T-helper 1 cell treated with Interleukin-12 subunit alpha and Interleukin-12 subunit beta and Interleukin-4 antibody, amounts not matched to agents 30 μg/mL and 1 μg/mL, for 36 hours (primary cell): ENCODE measurements at regions not wholly inside any gene's neighbourhood (a gene's known extent, or its start where the extent isn't known, plus 50 kb on each side); places are given as distances from the start of the nearest gene placed in this dataset.
"Not testable (repeated sequence)": the region's sequence is repeated elsewhere in the genome, so short reads cannot be mapped to it uniquely, and the experiment has no call there.

Experiments
- H3K27ac Mint-ChIP-seq: one replicate; pipeline ENCODE4 v1.8.0; 2021; ENCODE audit warnings: mild to moderate bottlenecking, mixed read lengths
- H3K27me3 Mint-ChIP-seq: one replicate; pipeline ENCODE4 v1.8.0; 2021; ENCODE audit warnings: low read depth, mixed read lengths
- H3K36me3 Mint-ChIP-seq: one replicate; pipeline ENCODE4 v1.8.0; 2021; ENCODE audit warnings: low read depth, mixed read lengths
- H3K4me1 Mint-ChIP-seq: one replicate; pipeline ENCODE4 v1.8.0; 2021; ENCODE audit warnings: low read depth, mixed read lengths
- H3K4me3 Mint-ChIP-seq: one replicate; pipeline ENCODE4 v1.8.0; 2021; ENCODE audit warnings: mild to moderate bottlenecking, moderate library complexity, mixed read lengths
- H3K9me3 Mint-ChIP-seq: one replicate; pipeline ENCODE4 v1.8.0; 2021; ENCODE audit warnings: mixed read lengths

- Mint-ChIP-seq H3K36me3 (no peaks in the 10 kb centered on the region), H3K27me3 (no peaks in the 10 kb centered on the region), H3K4me1 (no peaks in the 10 kb centered on the region), H3K9me3 (peaks cover 68% of the 10 kb centered on the region), H3K27ac (no peak overlapping the region), H3K4me3 (no peak overlapping the region)
Observed at GRCh38 chr12:34604227-34604626, 581.9 kb downstream of the ALG10 start.

DNA sequence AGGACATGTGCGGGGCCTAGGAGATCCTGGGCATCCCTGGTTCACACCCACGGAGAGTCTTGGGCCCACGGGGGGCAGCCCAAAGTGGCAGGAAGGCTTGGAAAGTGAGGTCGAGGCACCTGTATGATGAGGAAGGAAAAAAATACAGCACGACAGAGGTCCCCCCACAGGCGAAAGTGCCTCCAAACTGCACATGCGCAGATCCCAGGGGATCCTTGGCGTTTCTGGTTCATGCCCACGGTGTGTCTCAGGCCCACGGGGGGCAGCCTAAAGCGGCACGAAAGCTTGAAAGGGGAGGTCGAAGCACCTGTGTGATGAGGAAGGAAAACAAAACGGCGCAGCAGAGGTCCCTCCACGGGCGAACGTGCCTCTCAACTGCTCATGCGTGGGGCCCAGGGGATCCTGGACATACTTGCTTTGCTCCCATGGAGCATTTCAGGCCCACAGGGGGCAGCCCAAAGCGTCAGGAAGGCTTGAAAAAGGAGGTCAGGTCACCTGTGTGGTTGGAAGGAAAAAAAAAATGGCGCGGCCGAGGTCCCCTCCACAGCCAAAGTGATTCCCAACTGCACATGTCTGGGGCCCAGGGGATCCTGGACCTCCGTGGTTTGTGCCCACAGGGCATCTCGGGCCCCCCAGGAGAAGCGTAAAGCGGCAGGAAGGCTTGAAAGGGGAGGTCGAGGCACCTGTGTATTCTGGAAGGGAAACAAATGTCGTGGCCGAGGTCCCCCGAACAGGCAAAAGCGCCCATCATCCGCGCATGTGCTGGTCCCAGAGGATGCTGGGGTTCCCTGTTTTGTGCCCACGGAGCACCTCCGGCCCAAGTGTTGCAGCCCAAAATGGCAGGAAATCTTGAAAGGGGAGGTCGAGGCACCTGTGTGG, 582.6 kb downstream of the ALG10 start:
- Mint-ChIP-seq H3K4me3 (no peak overlapping the region), H3K4me1 (no peaks in the 10 kb centered on the region), H3K9me3 (peaks cover 67% of the 10 kb centered on the region), H3K27ac (no peak overlapping the region), H3K36me3 (no peaks in the 10 kb centered on the region), H3K27me3 (no peaks in the 10 kb centered on the region)

DNA sequence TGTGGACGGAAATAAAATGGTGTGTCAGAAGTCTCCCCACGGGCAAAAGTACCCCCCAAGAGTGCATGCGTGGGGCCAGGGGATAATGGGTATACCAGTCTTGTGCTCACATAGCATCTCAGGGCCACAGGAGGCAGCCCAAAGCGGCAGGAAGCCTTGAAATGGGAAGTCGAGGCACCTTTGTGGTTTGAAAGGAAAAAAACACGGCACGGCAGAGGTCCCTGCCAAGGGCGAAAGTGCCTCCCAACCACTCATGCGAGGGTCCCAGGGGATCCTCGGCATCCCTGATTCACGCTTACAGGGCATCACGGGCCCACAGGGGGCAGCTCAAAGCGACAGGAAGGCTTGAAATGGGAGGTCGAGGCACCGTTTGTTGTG, 583.2 kb downstream of the ALG10 start:
- Mint-ChIP-seq H3K27me3 (no peaks in the 10 kb centered on the region), H3K4me3 (no peak overlapping the region), H3K36me3 (no peaks in the 10 kb centered on the region), H3K27ac (no peak overlapping the region), H3K9me3 (peaks cover 67% of the 10 kb centered on the region), H3K4me1 (no peaks in the 10 kb centered on the region)

- no peak overlapping the region for H3K27ac Mint-ChIP-seq
- H3K4me1 Mint-ChIP-seq = no peaks in the 10 kb centered on the region
- no peaks in the 10 kb centered on the region for H3K36me3 Mint-ChIP-seq
- H3K27me3 Mint-ChIP-seq = no peaks in the 10 kb centered on the region
- H3K4me3 Mint-ChIP-seq = no peak overlapping the region
- H3K9me3 Mint-ChIP-seq = peaks cover 66% of the 10 kb centered on the region
Observed at GRCh38 chr12:34605955-34606748, 583.9 kb downstream of the ALG10 start.

DNA sequence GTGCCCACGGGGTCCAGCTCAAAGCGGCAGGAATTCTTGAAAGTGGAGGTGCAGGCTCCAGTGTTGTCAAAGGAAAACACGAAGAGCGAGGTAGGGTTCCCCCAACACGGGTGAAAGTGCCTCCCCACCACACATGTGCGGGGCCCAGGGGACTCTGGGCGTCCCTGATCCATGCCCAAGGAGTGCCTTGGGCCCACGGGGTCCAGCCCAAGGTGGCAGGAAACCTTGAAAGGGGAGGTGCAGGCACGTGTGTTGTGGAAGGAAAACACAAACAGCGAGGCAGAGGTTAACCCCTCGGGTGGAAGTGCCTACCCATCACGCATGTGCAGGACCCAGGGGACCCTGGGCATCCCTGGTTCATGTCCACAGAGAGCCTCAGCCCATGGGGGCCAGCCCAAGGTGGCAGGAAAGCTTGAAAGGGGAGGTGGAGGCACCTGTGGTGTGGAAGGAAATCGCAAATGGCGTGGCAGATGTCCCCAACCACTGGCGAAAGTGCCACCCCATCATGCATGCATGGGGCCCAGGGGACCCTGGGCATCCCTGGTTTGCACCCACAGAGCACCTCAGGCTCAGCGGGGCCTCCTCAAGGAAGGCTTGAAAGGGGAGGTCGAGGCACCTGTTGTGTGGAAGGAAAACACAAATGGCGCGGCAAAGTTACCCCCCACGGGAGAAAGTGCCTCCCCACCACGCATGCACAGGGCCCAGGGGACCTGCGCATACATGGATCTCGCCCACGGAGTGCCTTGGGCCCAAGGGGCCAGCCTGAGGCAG, 584.6 kb downstream of the ALG10 start:
- Mint-ChIP-seq H3K4me1 (no peaks in the 10 kb centered on the region), H3K4me3 (no peak overlapping the region), H3K36me3 (no peaks in the 10 kb centered on the region), H3K27me3 (no peaks in the 10 kb centered on the region), H3K27ac (no peak overlapping the region), H3K9me3 (peaks cover 66% of the 10 kb centered on the region)

- H3K9me3 Mint-ChIP-seq = peaks cover 66% of the 10 kb centered on the region
- H3K27ac Mint-ChIP-seq = no peak overlapping the region
- H3K27me3 Mint-ChIP-seq = no peaks in the 10 kb centered on the region
Observed at GRCh38 chr12:34607520-34608195, 585.4 kb downstream of the ALG10 start.

GRCh38 chr12:34613988-34614387, 591.7 kb downstream of the ALG10 start:
- H3K27me3 Mint-ChIP-seq, H3K36me3 Mint-ChIP-seq, H3K4me1 Mint-ChIP-seq, H3K27ac Mint-ChIP-seq, H3K4me3 Mint-ChIP-seq: not testable (repeated sequence)
- peaks cover 80% of the 10 kb centered on the region for H3K9me3 Mint-ChIP-seq

More at GRCh38 chr12:34607520-34608195, 585.4 kb downstream of the ALG10 start:
- H3K36me3 Mint-ChIP-seq = no peaks in the 10 kb centered on the region
- H3K4me3 Mint-ChIP-seq = no peak overlapping the region
- no peaks in the 10 kb centered on the region for H3K4me1 Mint-ChIP-seq

DNA sequence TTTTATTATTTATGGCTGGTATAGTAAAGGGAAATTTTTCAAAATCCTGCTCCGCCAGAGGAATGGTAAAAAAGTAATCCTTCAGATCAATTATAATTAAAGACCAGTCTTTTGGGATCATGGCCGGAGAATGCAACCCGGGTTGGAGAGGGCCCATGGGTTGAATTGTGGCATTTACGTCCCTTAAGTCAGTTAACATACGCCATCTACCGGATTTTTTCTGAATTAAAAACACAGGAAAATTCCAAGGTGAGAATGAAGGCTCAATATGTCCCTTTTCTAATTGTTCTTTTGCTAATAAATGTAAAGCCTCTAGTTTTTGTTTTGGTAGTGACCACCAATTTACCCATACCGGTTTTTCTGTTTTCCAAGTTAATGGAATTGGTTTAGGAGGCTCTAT, 602.8 kb downstream of the ALG10 start:
- Mint-ChIP-seq H3K27ac (no peak overlapping the region), H3K27me3 (no peaks in the 10 kb centered on the region), H3K9me3 (peaks cover 45% of the 10 kb centered on the region), H3K4me1 (no peaks in the 10 kb centered on the region), H3K4me3 (no peak overlapping the region), H3K36me3 (no peaks in the 10 kb centered on the region)

DNA sequence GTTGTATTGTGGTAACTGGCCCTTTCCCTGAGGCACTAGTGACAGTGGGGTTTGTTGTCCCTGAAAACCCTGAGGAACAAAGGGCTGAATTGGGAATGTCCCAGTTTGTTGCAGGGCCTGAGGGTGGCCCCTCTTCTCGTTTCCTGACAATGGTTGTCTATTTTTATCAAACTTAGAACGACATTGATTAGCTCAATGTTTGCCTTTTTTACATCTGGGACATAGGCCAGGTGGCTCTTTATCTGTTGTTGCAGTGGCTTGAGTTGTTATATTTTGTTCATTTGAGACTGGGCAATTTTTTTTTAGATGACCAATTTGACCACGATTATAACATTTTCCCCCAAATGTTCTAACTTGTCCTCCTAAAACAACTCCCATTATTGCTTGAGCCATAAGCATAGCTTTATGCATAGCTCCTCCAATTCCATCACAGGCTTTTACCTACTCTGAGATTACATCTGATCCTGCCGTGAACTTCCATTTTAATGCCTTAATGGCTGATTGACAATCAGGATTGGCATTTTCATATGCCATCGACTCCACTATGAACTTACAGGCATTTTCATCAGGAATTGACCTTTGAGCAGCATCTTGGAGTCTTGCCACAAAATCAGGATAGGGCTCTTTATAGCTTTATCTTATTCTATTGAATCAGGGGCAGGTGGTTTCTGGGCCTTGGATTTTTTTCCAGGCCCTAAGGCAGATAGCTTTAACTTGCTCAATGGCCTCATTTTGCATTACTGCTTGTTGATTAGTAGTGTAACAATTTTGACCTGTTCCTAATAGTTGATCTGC, 604.3 kb downstream of the ALG10 start:
- no peak overlapping the region for H3K4me3 Mint-ChIP-seq
- H3K27ac Mint-ChIP-seq = no peak overlapping the region
- no peaks in the 10 kb centered on the region for H3K27me3 Mint-ChIP-seq
- H3K4me1 Mint-ChIP-seq = no peaks in the 10 kb centered on the region
- H3K9me3 Mint-ChIP-seq = peaks cover 48% of the 10 kb centered on the region
- H3K36me3 Mint-ChIP-seq = no peaks in the 10 kb centered on the region
